Amniotic epithelial cell (primary cell): ENCODE measurements at regions not wholly inside any gene's neighbourhood (a gene's known extent, or its start where the extent isn't known, plus 50 kb on each side); places are given as distances from the start of the nearest gene placed in this dataset.

ENCODE experiments used
- DNase-seq: peaks from one replicate; pipeline ENCODE4 v3.0.0-alpha.2; 2010; ENCODE audit warnings: low read depth

GRCh38 chr4:19402581-19403065, 849.1 kb upstream of the SLIT2 start:
- no peak for DNase-seq

- no peak for DNase-seq
Measured at GRCh38 chr4:19401301-19402080, 850.2 kb upstream of the SLIT2 start.

- DNase-seq: no peak
Measured at GRCh38 chr4:19400820-19401219, 850.9 kb upstream of the SLIT2 start.

- no peak for DNase-seq
Measured at GRCh38 chr4:19399001-19399400, 852.7 kb upstream of the SLIT2 start.

GRCh38 chr4:19386786-19387185, 864.9 kb upstream of the SLIT2 start:
- DNase-seq: peak; percentile 50

GRCh38 chr4:19382993-19383756, 868.5 kb upstream of the SLIT2 start:
- peak; percentile 15 for DNase-seq

GRCh38 chr4:19381068-19381467, 870.6 kb upstream of the SLIT2 start:
- peak; percentile 80 for DNase-seq

- DNase-seq: peak; percentile 58
Measured at GRCh38 chr4:19380600-19380999, 871.1 kb upstream of the SLIT2 start.

- DNase-seq: no peak
Measured at GRCh38 chr4:19379191-19379708, 872.5 kb upstream of the SLIT2 start.

GRCh38 chr4:19375931-19376330, 875.8 kb upstream of the SLIT2 start:
- DNase-seq: no peak

- no peak for DNase-seq
Measured at GRCh38 chr4:19375136-19375804, 876.4 kb upstream of the SLIT2 start.

GRCh38 chr4:19372390-19372789, 879.3 kb upstream of the SLIT2 start:
- no peak for DNase-seq

- no peak for DNase-seq
Measured at GRCh38 chr4:19368800-19369199, 882.9 kb upstream of the SLIT2 start.

- DNase-seq: no peak
Measured at GRCh38 chr4:19366916-19367315, 884.8 kb upstream of the SLIT2 start.

GRCh38 chr4:19358015-19358414, 893.7 kb upstream of the SLIT2 start:
- peak; percentile 13 for DNase-seq

- no peak for DNase-seq
Measured at GRCh38 chr4:19349416-19349815, 902.3 kb upstream of the SLIT2 start.

GRCh38 chr4:19348746-19349145, 903.0 kb upstream of the SLIT2 start:
- peak; percentile 9 for DNase-seq

GRCh38 chr4:19346636-19347035, 905.1 kb upstream of the SLIT2 start:
- peak; percentile 9 for DNase-seq

GRCh38 chr4:19329631-19330030, 922.1 kb upstream of the SLIT2 start:
- DNase-seq: peak; percentile 64

- DNase-seq: no peak
Measured at GRCh38 chr4:19329077-19329476, 922.6 kb upstream of the SLIT2 start.

GRCh38 chr4:19327364-19327763, 924.3 kb upstream of the SLIT2 start:
- DNase-seq: peak; percentile 52

- DNase-seq: no peak
Measured at GRCh38 chr4:19324184-19324583, 927.5 kb upstream of the SLIT2 start.
